Muscle layer of colon (tissue), 2 donors: ENCODE measurements at regions not wholly inside any gene's neighbourhood (a gene's known extent, or its start where the extent isn't known, plus 50 kb on each side); places are given as distances from the start of the nearest gene placed in this dataset.
"Not testable (repeated sequence)": the region's sequence is repeated elsewhere in the genome, so short reads cannot be mapped to it uniquely, and the experiment has no call there.

ENCODE experiments used
- H3K27ac ChIP-seq: one replicate; pipeline ENCODE4 v1.7.0; 2013; ENCODE audit warnings: low read depth, mild to moderate bottlenecking, low read length, moderate library complexity
- H3K27me3 ChIP-seq, 2 donors: one replicate each; pipeline ENCODE4 v1.7.0; 2013; ENCODE audit warnings: low read length in 2 of 2, mild to moderate bottlenecking in 2 of 2; ENCODE audit not compliant: insufficient read depth in 2 of 2, control insufficient read depth in 1 of 2
- H3K36me3 ChIP-seq: one replicate; pipeline ENCODE4 v1.7.0; 2013; ENCODE audit warnings: mild to moderate bottlenecking, low read length; ENCODE audit not compliant: insufficient read depth
- H3K4me1 ChIP-seq: one replicate; pipeline ENCODE4 v1.7.0; 2013; ENCODE audit warnings: mild to moderate bottlenecking, low read length; ENCODE audit not compliant: insufficient read depth
- H3K4me3 ChIP-seq, 2 donors: one replicate each; pipeline ENCODE4 v1.7.0; 2013; ENCODE audit warnings: low read length in 2 of 2, low read depth in 1 of 2, mild to moderate bottlenecking in 1 of 2, moderate library complexity in 1 of 2
- H3K9ac ChIP-seq: one replicate; pipeline ENCODE4 v1.7.0; 2013; ENCODE audit warnings: low read length
- H3K9me3 ChIP-seq: one replicate; pipeline ENCODE4 v1.7.0; 2013; ENCODE audit warnings: mild to moderate bottlenecking, low read length
- donor health status: abdominal sarcoma.
- donor health status: Adenocarcinoma of cecum.

GRCh38 chr4:123026015-123026414 is 103.6 kb upstream of the NUDT6 start:
- not testable (repeated sequence) for H3K27ac ChIP-seq, H3K4me1 ChIP-seq, H3K27me3 ChIP-seq, H3K9ac ChIP-seq, H3K4me3 ChIP-seq, H3K9me3 ChIP-seq, H3K36me3 ChIP-seq

- H3K27me3 ChIP-seq, result no peaks in the 10 kb centered on the region
- H3K4me3 ChIP-seq, result no peak overlapping the region
- H3K9ac ChIP-seq, result no peak overlapping the region
- H3K36me3 ChIP-seq, result no peaks in the 10 kb centered on the region
- no peak overlapping the region for H3K27ac ChIP-seq
- peaks cover 5% of the 10 kb centered on the region for H3K4me1 ChIP-seq
- no peaks in the 10 kb centered on the region for H3K9me3 ChIP-seq
These were observed 109.3 kb upstream of the NUDT6 start for GRCh38 chr4:123031664-123032063.

- H3K27me3 ChIP-seq, result no peaks in the 10 kb centered on the region
- no peak overlapping the region for H3K27ac ChIP-seq
- no peaks in the 10 kb centered on the region for H3K36me3 ChIP-seq
- H3K4me1 ChIP-seq, result no peaks in the 10 kb centered on the region
- H3K4me3 ChIP-seq, result no peak overlapping the region
- no peak overlapping the region for H3K9ac ChIP-seq
- no peaks in the 10 kb centered on the region for H3K9me3 ChIP-seq
These were observed 111.6 kb upstream of the NUDT6 start for GRCh38 chr4:123034023-123034422.

GRCh38 chr4:123035239-123035638 is 112.8 kb upstream of the NUDT6 start:
- H3K27ac ChIP-seq, result no peak overlapping the region
- H3K9me3 ChIP-seq, result no peaks in the 10 kb centered on the region
- no peaks in the 10 kb centered on the region for H3K27me3 ChIP-seq
- no peak overlapping the region for H3K4me3 ChIP-seq
- no peak overlapping the region for H3K9ac ChIP-seq
- H3K36me3 ChIP-seq, result no peaks in the 10 kb centered on the region
- H3K4me1 ChIP-seq, result no peaks in the 10 kb centered on the region

GRCh38 chr4:123037804-123038203 is 115.4 kb upstream of the NUDT6 start:
- H3K9me3 ChIP-seq, result no peaks in the 10 kb centered on the region
- H3K4me3 ChIP-seq, result no peak overlapping the region
- H3K9ac ChIP-seq, result no peak overlapping the region
- no peaks in the 10 kb centered on the region for H3K4me1 ChIP-seq
- H3K27me3 ChIP-seq, result no peaks in the 10 kb centered on the region
- no peak overlapping the region for H3K27ac ChIP-seq
- no peaks in the 10 kb centered on the region for H3K36me3 ChIP-seq

- Histone ChIP-seq H3K4me3 (no peak overlapping the region), H3K9me3 (no peaks in the 10 kb centered on the region), H3K9ac (no peak overlapping the region), H3K27ac (no peak overlapping the region), H3K27me3 (no peaks in the 10 kb centered on the region), H3K4me1 (no peaks in the 10 kb centered on the region), H3K36me3 (no peaks in the 10 kb centered on the region)
These were observed 119.7 kb upstream of the NUDT6 start for GRCh38 chr4:123042095-123042494.

- no peaks in the 10 kb centered on the region for H3K27me3 ChIP-seq
- no peak overlapping the region for H3K27ac ChIP-seq
- no peaks in the 10 kb centered on the region for H3K36me3 ChIP-seq
- H3K4me1 ChIP-seq, result no peaks in the 10 kb centered on the region
- no peak overlapping the region for H3K9ac ChIP-seq
- H3K4me3 ChIP-seq, result no peak overlapping the region
- no peaks in the 10 kb centered on the region for H3K9me3 ChIP-seq
These were observed 120.6 kb upstream of the NUDT6 start for GRCh38 chr4:123043013-123043412.

DNA sequence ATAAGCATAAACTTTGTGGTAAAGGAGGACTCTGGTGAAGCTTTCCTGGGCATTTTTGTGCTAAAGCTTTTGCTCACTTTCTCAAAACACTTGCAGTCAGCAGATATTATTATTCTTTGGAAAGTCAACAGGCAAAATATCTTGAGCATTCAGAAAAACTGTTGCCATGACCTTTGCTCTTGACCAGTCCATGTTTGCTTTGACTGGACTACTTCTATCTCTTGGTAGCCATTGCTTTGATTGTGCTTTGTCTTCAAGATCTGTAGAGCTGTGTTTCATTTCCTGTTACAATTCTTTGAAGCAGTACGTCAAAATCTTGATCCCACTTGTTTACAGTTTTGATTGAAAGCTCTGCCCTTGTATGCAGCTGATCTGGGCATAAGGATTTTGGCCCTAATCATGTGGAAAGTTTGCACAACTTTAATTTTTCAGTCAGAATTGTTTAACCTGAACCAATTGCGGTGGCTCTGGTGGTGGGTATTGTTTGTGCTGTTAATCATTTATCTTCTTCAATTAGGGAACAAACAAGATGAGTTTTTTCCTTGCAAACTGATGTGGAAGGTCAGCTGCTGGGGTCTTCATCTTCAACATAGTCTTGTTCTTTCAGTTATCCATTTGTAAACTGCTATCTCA is 121.5 kb upstream of the NUDT6 start:
- Histone ChIP-seq H3K27me3 (no peaks in the 10 kb centered on the region), H3K36me3 (no peaks in the 10 kb centered on the region), H3K27ac (no peak overlapping the region), H3K9me3 (no peaks in the 10 kb centered on the region), H3K4me1 (no peaks in the 10 kb centered on the region), H3K9ac (no peak overlapping the region), H3K4me3 (no peak overlapping the region)

- Histone ChIP-seq H3K27ac (no peak overlapping the region), H3K9me3 (no peaks in the 10 kb centered on the region)
These were observed 123.7 kb upstream of the NUDT6 start for GRCh38 chr4:123046096-123046495.

GRCh38 chr4:123050018-123050417 is 127.6 kb upstream of the NUDT6 start:
- H3K4me1 ChIP-seq, result no peaks in the 10 kb centered on the region
- no peak overlapping the region for H3K27ac ChIP-seq
- H3K4me3 ChIP-seq, result no peak overlapping the region
- no peaks in the 10 kb centered on the region for H3K27me3 ChIP-seq
- no peak overlapping the region for H3K9ac ChIP-seq
- H3K36me3 ChIP-seq, result no peaks in the 10 kb centered on the region
- H3K9me3 ChIP-seq, result no peaks in the 10 kb centered on the region

More at GRCh38 chr4:123046096-123046495, 123.7 kb upstream of the NUDT6 start:
- Histone ChIP-seq H3K9ac (no peak overlapping the region), H3K36me3 (no peaks in the 10 kb centered on the region), H3K4me3 (no peak overlapping the region), H3K4me1 (no peaks in the 10 kb centered on the region), H3K27me3 (no peaks in the 10 kb centered on the region)

- Histone ChIP-seq H3K4me3 (no peak overlapping the region), H3K27ac (no peak overlapping the region), H3K27me3 (no peaks in the 10 kb centered on the region), H3K36me3 (no peaks in the 10 kb centered on the region), H3K4me1 (no peaks in the 10 kb centered on the region), H3K9me3 (no peaks in the 10 kb centered on the region), H3K9ac (no peak overlapping the region)
These were observed 129.6 kb upstream of the NUDT6 start for GRCh38 chr4:123052007-123052406.

GRCh38 chr4:123055943-123056342 is 133.5 kb upstream of the NUDT6 start:
- Histone ChIP-seq H3K27ac (no peak overlapping the region), H3K36me3 (no peaks in the 10 kb centered on the region), H3K9ac (no peak overlapping the region), H3K4me3 (no peak overlapping the region), H3K4me1 (no peaks in the 10 kb centered on the region), H3K27me3 (no peaks in the 10 kb centered on the region), H3K9me3 (no peaks in the 10 kb centered on the region)
